ENCODE measurements at regions not wholly inside any gene's neighbourhood (a gene's known extent, or its start where the extent isn't known, plus 50 kb on each side); places are given as distances from the start of the nearest gene placed in this dataset.

- ATAC-seq, result no peak
These were observed 62.5 kb upstream of the SIM2 start for GRCh38 chr21:36636439-36636838.

- ATAC-seq, result no peak
These were observed 59.1 kb upstream of the SIM2 start for GRCh38 chr21:36639769-36640168.

DNA sequence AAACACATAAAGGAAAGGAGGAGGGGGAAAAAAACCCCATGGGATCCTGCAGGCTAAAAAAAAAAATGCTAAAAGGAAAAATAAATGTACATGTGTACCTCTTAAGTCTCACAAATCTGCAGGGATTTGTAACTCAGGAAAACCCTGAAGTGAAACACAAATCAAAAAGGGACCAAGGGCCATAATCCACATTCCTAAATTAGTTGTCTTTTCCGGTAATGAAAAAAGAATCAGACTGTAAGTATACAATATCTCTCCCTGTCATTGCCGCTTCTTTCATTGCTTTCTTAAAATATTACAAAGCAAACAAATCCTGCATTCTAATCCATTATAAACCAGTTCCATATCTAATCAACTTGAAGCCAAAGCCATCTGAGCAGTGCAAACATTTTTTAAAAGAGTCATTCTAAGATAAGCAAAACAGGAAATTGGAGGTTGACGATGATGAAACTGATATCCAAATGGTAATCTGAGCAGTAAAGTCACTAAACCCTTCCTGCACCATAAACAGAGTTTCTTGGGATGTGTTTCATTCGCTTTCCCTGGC lies 58.7 kb upstream of the SIM2 start:
- ATAC-seq, result no peak

- no peak for ATAC-seq
These were observed 58.1 kb upstream of the SIM2 start for GRCh38 chr21:36640721-36641244.

GRCh38 chr21:36641346-36641745 lies 57.6 kb upstream of the SIM2 start:
- no peak for ATAC-seq

GRCh38 chr21:36641886-36642285 lies 57.0 kb upstream of the SIM2 start:
- no peak for ATAC-seq

GRCh38 chr21:36642777-36643176 lies 56.1 kb upstream of the SIM2 start:
- no peak for ATAC-seq

- ATAC-seq, result no peak
These were observed 55.3 kb upstream of the SIM2 start for GRCh38 chr21:36643374-36644250.

DNA sequence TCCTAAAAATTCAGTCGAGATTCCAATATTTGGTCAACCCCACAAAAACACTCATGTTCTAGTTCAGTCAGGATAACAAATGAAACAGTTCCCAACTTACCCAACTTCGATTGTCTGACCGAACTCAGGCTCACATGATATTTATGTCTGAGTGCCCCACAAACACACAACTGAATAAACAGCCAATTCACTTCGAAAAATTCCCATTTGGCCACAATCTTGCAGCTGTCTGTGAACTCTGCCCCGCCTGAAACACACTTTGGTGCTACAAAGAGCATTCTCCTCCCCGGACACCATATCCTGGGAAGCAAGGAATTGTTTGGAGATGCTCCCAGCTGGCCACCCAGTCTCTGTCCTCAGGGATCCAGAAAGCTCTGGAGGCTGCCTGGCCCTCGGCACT lies 52.9 kb upstream of the SIM2 start:
- no peak for ATAC-seq

- no peak for ATAC-seq
These were observed 52.3 kb upstream of the SIM2 start for GRCh38 chr21:36646645-36647044.

GRCh38 chr21:36647279-36648093 lies 51.4 kb upstream of the SIM2 start:
- peak; percentile 38 for ATAC-seq

Measured in esophagus mucosa (tissue), 1 donor.